Thoracic aorta (tissue), 2 donors: ENCODE measurements at regions not wholly inside any gene's neighbourhood (a gene's known extent, or its start where the extent isn't known, plus 50 kb on each side); places are given as distances from the start of the nearest gene placed in this dataset.

Experiments used
- ATAC-seq: fragments of 150-250 bp; one replicate; pipeline ENCODE4 v1.8.0; 2017; ENCODE audit warnings: low read depth; ENCODE audit not compliant: insufficient number of reproducible peaks, low FRiP score
- DNase-seq: peaks from one replicate; pipeline ENCODE4 v3.0.0-alpha.2; 2020; ENCODE audit warnings: low spot score
- H3K27ac ChIP-seq, 2 donors: fragments of 200-600 bp; sonication (generic); 1 replicate in 1 of 2; 2 replicates in 1 of 2; pipeline ENCODE4 v1.5.1; 2016; ENCODE audit warnings: mild to moderate bottlenecking in 2 of 2, moderate library complexity in 2 of 2
- H3K27me3 ChIP-seq: fragments of 200-600 bp; sonication (generic); replicated peaks from 2 replicates; pipeline ENCODE4 v1.6.0; 2016; ENCODE audit warnings: mild to moderate bottlenecking; ENCODE audit not compliant: insufficient read depth
- H3K36me3 ChIP-seq: fragments of 200-600 bp; sonication (generic); one replicate; pipeline ENCODE4 v1.5.1; 2016
- H3K4me1 ChIP-seq, 2 donors: fragments of 200-600 bp; sonication (generic); 1 replicate in 1 of 2; 2 replicates in 1 of 2; pipeline versions ENCODE4 v1.5.1 to v1.6.0; 2016; ENCODE audit warnings: low read depth in 2 of 2, mild to moderate bottlenecking in 1 of 2; ENCODE audit not compliant: control insufficient read depth in 1 of 2
- H3K4me3 ChIP-seq: fragments of 200-600 bp; sonication (generic); 2 replicates; pipeline ENCODE4 v1.5.1; 2016; ENCODE audit warnings: mild to moderate bottlenecking
- H3K9me3 ChIP-seq: fragments of 200-600 bp; sonication (generic); 2 replicates; pipeline ENCODE4 v1.5.1; 2016
- CTCF ChIP-seq: fragments of 200-600 bp; sonication (generic); IDR thresholded peaks from one replicate; pipeline ENCODE4 v1.5.1; 2019; ENCODE audit warnings: antibody characterized with exemption

- no peak for TF ChIP-seq CTCF
- Histone ChIP-seq H3K4me1 (no peaks in the 10 kb centered on the region), H3K27ac (no peak overlapping the region), H3K4me3 (no peak overlapping the region), H3K27me3 (no peaks in the 10 kb centered on the region), H3K36me3 (no peaks in the 10 kb centered on the region), H3K9me3 (no peaks in the 10 kb centered on the region)
- DNase-seq (no peak), ATAC-seq (no peak)
Observed at GRCh38 chr1:244346972-244347618, 104.6 kb downstream of the ADSS2 start.

- Histone ChIP-seq H3K36me3 (no peaks in the 10 kb centered on the region), H3K4me1 (no peaks in the 10 kb centered on the region), H3K9me3 (no peaks in the 10 kb centered on the region), H3K27me3 (no peaks in the 10 kb centered on the region), H3K4me3 (no peak overlapping the region), H3K27ac (no peak overlapping the region)
- TF ChIP-seq CTCF, result no peak
- no peak for DNase-seq
- no peak for ATAC-seq
Observed at GRCh38 chr1:244347942-244348341, 103.8 kb downstream of the ADSS2 start.

GRCh38 chr1:244349103-244349531, 102.6 kb downstream of the ADSS2 start:
- Histone ChIP-seq H3K27me3 (no peaks in the 10 kb centered on the region), H3K4me3 (peak overlapping the region; percentile 25), H3K36me3 (no peaks in the 10 kb centered on the region), H3K9me3 (no peaks in the 10 kb centered on the region), H3K4me1 (no peaks in the 10 kb centered on the region), H3K27ac (no peak overlapping the region)
- TF ChIP-seq CTCF, result no peak
- no peak for DNase-seq
- peak; percentile 50 for ATAC-seq

GRCh38 chr1:244349581-244350001, 102.1 kb downstream of the ADSS2 start:
- Histone ChIP-seq H3K27ac (no peak overlapping the region), H3K27me3 (no peaks in the 10 kb centered on the region), H3K4me1 (no peaks in the 10 kb centered on the region), H3K9me3 (no peaks in the 10 kb centered on the region), H3K36me3 (no peaks in the 10 kb centered on the region), H3K4me3 (no peak overlapping the region)
- no peak for TF ChIP-seq CTCF
- ATAC-seq (no peak), DNase-seq (no peak)

GRCh38 chr1:244350027-244350426, 101.7 kb downstream of the ADSS2 start:
- Histone ChIP-seq H3K27me3 (no peaks in the 10 kb centered on the region), H3K4me1 (no peaks in the 10 kb centered on the region), H3K9me3 (no peaks in the 10 kb centered on the region), H3K36me3 (no peaks in the 10 kb centered on the region), H3K4me3 (no peak overlapping the region), H3K27ac (no peak overlapping the region)
- ATAC-seq, result no peak
- TF ChIP-seq CTCF, result no peak
- DNase-seq, result no peak
